HCT116 (cell line): ENCODE measurements at regions not wholly inside any gene's neighbourhood (a gene's known extent, or its start where the extent isn't known, plus 50 kb on each side); places are given as distances from the start of the nearest gene placed in this dataset.

Experiments used
- ATAC-seq: fragments of 200-7000 bp; cut with Tn5 transposase; 2 replicates; pipeline ENCODE4 v1.9.1; 2020; ENCODE audit warnings: mild to moderate bottlenecking, moderate library complexity
- BruUV-seq: library from RNA; stranded (reverse); fragments of 400-500 nt; replicated peaks from 2 replicates; lab custom pipeline; 2021; lab: Mats Ljungman, UMichigan
- CTCF ChIA-PET: fragments of 300-600 bp; sonication (Branson Sonifier 250); formaldehyde crosslinking; loops from one replicate; lab custom pipeline; 2021; ENCODE audit warnings: antibody characterized with exemption; lab: Charles Lee
- POLR2A ChIA-PET: fragments of 300-600, 350-600 bp; sonication (Branson Sonifier 250); formaldehyde crosslinking; loops from one replicate; lab custom pipeline; 2021; ENCODE audit warnings: antibody characterized with exemption; lab: Charles Lee
- RAD21 ChIA-PET, 2 experiments: fragments of 300-600 bp; sonication (Branson Sonifier 250); formaldehyde crosslinking; loops; one replicate each; lab custom pipeline; 2023; ENCODE audit warnings: low total read pairs in 2 of 2; ENCODE audit not compliant: uncharacterized antibody in 2 of 2, unreplicated experiment in 2 of 2, low non-redundant PET in 1 of 2; lab: Charles Lee
- DNase-seq: peaks from one replicate; pipeline ENCODE4 v3.0.0-alpha.2; 2010; ENCODE audit warnings: low read depth, low spot score
- H2AFZ ChIP-seq: fragments of 200-600 bp; shearing (Covaris generic), sonication (generic); 2 replicates; pipeline ENCODE4 v1.6.1; 2017; ENCODE audit warnings: low read depth, mixed run types, mixed read lengths, antibody characterized with exemption, low read length; ENCODE audit not compliant: poor library complexity, severe bottlenecking
- H3K27ac ChIP-seq: 2 replicates; pipeline ENCODE4 v1.5.1; 2012; ENCODE audit warnings: low read depth, low read length
- H3K27me3 ChIP-seq: fragments of 200-600 bp; sonication (generic); 2 replicates; pipeline ENCODE4 v1.6.1; 2016; ENCODE audit warnings: mixed run types, low read length, mixed read lengths; ENCODE audit not compliant: insufficient read depth
- H3K36me3 ChIP-seq, 2 experiments: fragments of 200-500 bp in 1 of 2; fragments of 200-600 bp in 1 of 2; sonication (Bioruptor generic) in 1 of 2; sonication (generic) in 1 of 2; 2 replicates each; pipeline versions ENCODE4 v1.5.1 to v1.6.1; 2014 to 2016; ENCODE audit warnings: low read length in 2 of 2, inconsistent platforms in 1 of 2, mixed read lengths in 1 of 2, mixed run types in 1 of 2; ENCODE audit not compliant: insufficient read depth in 2 of 2, control insufficient read depth in 1 of 2
- H3K4me1 ChIP-seq, 2 experiments: fragments of 200-600 bp in 1 of 2; sonication (generic) in 1 of 2; 2 replicates each; pipeline versions ENCODE4 v1.5.1 to v1.6.1; 2012 to 2017; ENCODE audit warnings: low read length in 2 of 2, inconsistent platforms in 1 of 2, mild to moderate bottlenecking in 1 of 2, mixed read lengths in 1 of 2, mixed run types in 1 of 2, moderate library complexity in 1 of 2; ENCODE audit not compliant: insufficient read depth in 2 of 2, control insufficient read depth in 1 of 2
- H3K4me2 ChIP-seq: fragments of 200-600 bp; sonication (generic); 2 replicates; pipeline ENCODE4 v1.6.1; 2017; ENCODE audit warnings: mixed run types, low read length, mixed read lengths
- H3K4me3 ChIP-seq, 2 experiments: fragments of 200-600 bp in 1 of 2; sonication (generic) in 1 of 2; replicated peaks in 1 of 2; 2 replicates each; pipeline ENCODE4 v1.5.1; 2011 to 2016; ENCODE audit warnings: low read length in 2 of 2, control low read depth in 1 of 2, low read depth in 1 of 2, mild to moderate bottlenecking in 1 of 2, mixed read lengths in 1 of 2, mixed run types in 1 of 2
- H3K79me2 ChIP-seq: fragments of 200-600 bp; sonication (generic); 2 replicates; pipeline ENCODE4 v1.6.1; 2017; ENCODE audit warnings: mild to moderate bottlenecking, mixed run types, low read length, moderate library complexity, mixed read lengths; ENCODE audit not compliant: insufficient read depth
- H3K9ac ChIP-seq: fragments of 200-600 bp; sonication (generic); 2 replicates; pipeline ENCODE4 v1.6.1; 2016; ENCODE audit warnings: low read length, mixed read lengths
- H3K9me2 ChIP-seq: fragments of 200-600 bp; sonication (generic), shearing (Covaris generic); 2 replicates; pipeline ENCODE4 v1.6.1; 2017; ENCODE audit warnings: mixed run types, mild to moderate bottlenecking, moderate library complexity; ENCODE audit not compliant: insufficient read depth
- H3K9me3 ChIP-seq, 2 experiments: fragments of 200-500 bp in 1 of 2; fragments of 200-600 bp in 1 of 2; sonication (Bioruptor generic) in 1 of 2; sonication (generic) in 1 of 2; 2 replicates each; pipeline ENCODE4 v1.6.1; 2014 to 2017; ENCODE audit warnings: low read length in 2 of 2, mixed read lengths in 2 of 2, inconsistent platforms in 1 of 2, low read depth in 1 of 2, mild to moderate bottlenecking in 1 of 2, mixed run types in 1 of 2, moderate library complexity in 1 of 2; ENCODE audit not compliant: control insufficient read depth in 1 of 2, insufficient read depth in 1 of 2
- H4K20me1 ChIP-seq: fragments of 200-600 bp; sonication (generic), shearing (Covaris generic); 2 replicates; pipeline ENCODE4 v1.6.1; 2017; ENCODE audit warnings: mixed run types, mild to moderate bottlenecking, moderate library complexity; ENCODE audit not compliant: insufficient read depth
- CBX3 ChIP-seq: IDR thresholded peaks from 2 replicates; pipeline ENCODE4 v1.6.1; 2012; ENCODE audit warnings: low read depth
- CEBPB ChIP-seq: IDR thresholded peaks from 2 replicates; pipeline ENCODE4 v1.6.1; 2012; ENCODE audit warnings: low read depth
- ELF1 ChIP-seq: IDR thresholded peaks from 2 replicates; pipeline ENCODE4 v1.6.1; 2012; ENCODE audit warnings: low read depth, borderline replicate concordance
- EZH2 ChIP-seq: fragments of 200-600 bp; sonication (generic); IDR thresholded peaks from 2 replicates; pipeline ENCODE4 v1.6.1; 2017; ENCODE audit warnings: antibody characterized with exemption, mixed run types
- EZH2phosphoT487 ChIP-seq: fragments of 200-600 bp; IDR thresholded peaks from 2 replicates; pipeline ENCODE4 v1.6.1; 2018; ENCODE audit warnings: antibody characterized with exemption, borderline replicate concordance
- MAX ChIP-seq: IDR thresholded peaks from 2 replicates; pipeline ENCODE4 v1.6.1; 2012
- POLR2AphosphoS5 ChIP-seq: IDR thresholded peaks from 2 replicates; pipeline ENCODE4 v1.6.1; 2011; ENCODE audit warnings: mild to moderate bottlenecking, low read depth, low read length, moderate library complexity
- RAD21 ChIP-seq: IDR thresholded peaks from 2 replicates; pipeline ENCODE4 v1.6.1; 2012; ENCODE audit warnings: low read depth, mild to moderate bottlenecking
- REST ChIP-seq: IDR thresholded peaks from 2 replicates; pipeline ENCODE4 v1.6.1; 2012; ENCODE audit warnings: low read depth
- SIN3A ChIP-seq: IDR thresholded peaks from 2 replicates; pipeline ENCODE4 v1.6.1; 2012; ENCODE audit warnings: low read depth
- TCF7L2 ChIP-seq: IDR thresholded peaks from 2 replicates; pipeline ENCODE4 v1.7.0; 2011; ENCODE audit warnings: borderline replicate concordance, inconsistent platforms; ENCODE audit not compliant: insufficient read depth, insufficient read length; ENCODE audit errors: extremely low read depth
- YY1 ChIP-seq: IDR thresholded peaks from 2 replicates; pipeline ENCODE4 v1.6.1; 2011; ENCODE audit warnings: low read length, low read depth, moderate library complexity, mild to moderate bottlenecking; ENCODE audit not compliant: insufficient replicate concordance; ENCODE audit errors: extremely low read depth
- ZBTB33 ChIP-seq: IDR thresholded peaks from 2 replicates; pipeline ENCODE4 v1.6.1; 2011; ENCODE audit warnings: mild to moderate bottlenecking, low read length, moderate library complexity; ENCODE audit not compliant: insufficient replicate concordance; ENCODE audit errors: extremely low read depth
- intact Hi-C: fragments of 100-400 bp; cut with micrococcal nuclease; formaldehyde crosslinking; loops from 2 replicates; pipeline ENCODE4 v1.10.0; 2022

GRCh38 chr15:38885001-38885400 is 320.4 kb upstream of the RASGRP1 start:
- ChIA-PET POLR2A (no interaction called here), RAD21 (no interaction called here), CTCF (no interaction called here)
- ATAC-seq (no peak), DNase-seq (no peak)
- H3K9me3 ChIP-seq, result no peaks in the 10 kb centered on the region
- intact Hi-C loops, result no loop called here
- no peaks in the 10 kb centered on the region for H3K9me2 ChIP-seq
- no peaks in the 10 kb centered on the region for H3K79me2 ChIP-seq
- no peak overlapping the region for H3K4me2 ChIP-seq
- H4K20me1 ChIP-seq, result no peaks in the 10 kb centered on the region
- TF ChIP-seq ELF1 (no peak), REST (no peak), EZH2 (no peak), POLR2AphosphoS5 (no peak), YY1 (no peak), RAD21 (no peak), CEBPB (no peak), EZH2phosphoT487 (no peak), CBX3 (no peak), ZBTB33 (no peak), TCF7L2 (no peak), SIN3A (no peak), MAX (no peak)
- BruUV-seq, result no TSS peak
- H3K4me1 ChIP-seq, result 0 out of 4 replicates have a peak, but pooled peaks cover 0 to 4% of the 10 kb centered on the region in 2 experiments
- no peak overlapping the region for H2AFZ ChIP-seq
- H3K4me3 ChIP-seq, result no peak overlapping the region
- H3K27ac ChIP-seq, result no peak overlapping the region
- no peaks in the 10 kb centered on the region for H3K27me3 ChIP-seq
- no peak overlapping the region for H3K9ac ChIP-seq
- H3K36me3 ChIP-seq, result no peaks in the 10 kb centered on the region
